ENCODE measurements at regions not wholly inside any gene's neighbourhood (a gene's known extent, or its start where the extent isn't known, plus 50 kb on each side); places are given as distances from the start of the nearest gene placed in this dataset.

GRCh38 chr3:95212117-95212516 lies 1149.3 kb downstream of the NSUN3 start:
- TF ChIP-seq CTCF (IDR thresholded peaks at IDR 0.05) = no peak
- TF ChIP-seq POLR2A (IDR thresholded peaks at IDR 0.05) = no peak

Measured in body of pancreas (tissue), 4 donors.